Middle frontal gyrus (tissue), 1 donor: ENCODE measurements at regions not wholly inside any gene's neighbourhood (a gene's known extent, or its start where the extent isn't known, plus 50 kb on each side); places are given as distances from the start of the nearest gene placed in this dataset.
A peak's percentile ranks its signal among the peaks of the same experiment; 100 is the strongest.

Experiments
- DNase-seq: peaks from one replicate; pipeline ENCODE4 v3.0.0-alpha.2; 2015; ENCODE audit warnings: low spot score; ENCODE audit errors: extremely low spot score

GRCh38 chr3:67288466-67289106 is 290.5 kb downstream of the KBTBD8 start:
- DNase-seq = no peak

GRCh38 chr3:67289626-67290025 is 291.5 kb downstream of the KBTBD8 start:
- no peak for DNase-seq

GRCh38 chr3:67290438-67290837 is 292.3 kb downstream of the KBTBD8 start:
- no peak for DNase-seq

- DNase-seq = peak; percentile 5
Observed at GRCh38 chr3:67291287-67292252, 293.5 kb downstream of the KBTBD8 start.

GRCh38 chr3:67292356-67293121 is 294.4 kb downstream of the KBTBD8 start:
- no peak for DNase-seq

GRCh38 chr3:67294341-67294740 is 296.2 kb downstream of the KBTBD8 start:
- no peak for DNase-seq

GRCh38 chr3:67296039-67296892 is 298.2 kb downstream of the KBTBD8 start:
- no peak for DNase-seq

- DNase-seq = no peak
Observed at GRCh38 chr3:67297715-67298475, 299.8 kb downstream of the KBTBD8 start.

- no peak for DNase-seq
Observed at GRCh38 chr3:67301556-67301955, 303.4 kb downstream of the KBTBD8 start.

GRCh38 chr3:67302489-67302888 is 304.4 kb downstream of the KBTBD8 start:
- DNase-seq = no peak

- DNase-seq = no peak
Observed at GRCh38 chr3:67305160-67305559, 307.1 kb downstream of the KBTBD8 start.

- DNase-seq = no peak
Observed at GRCh38 chr3:67305922-67306321, 307.8 kb downstream of the KBTBD8 start.

- DNase-seq = no peak
Observed at GRCh38 chr3:67311440-67311839, 313.3 kb downstream of the KBTBD8 start.

GRCh38 chr3:67312155-67312554 is 314.0 kb downstream of the KBTBD8 start:
- DNase-seq = no peak

GRCh38 chr3:67318162-67318561 is 320.1 kb downstream of the KBTBD8 start:
- no peak for DNase-seq

GRCh38 chr3:67324554-67324953 is 326.4 kb downstream of the KBTBD8 start:
- DNase-seq = no peak
